CD8-positive, alpha-beta memory T cell (primary cell): ENCODE measurements at regions not wholly inside any gene's neighbourhood (a gene's known extent, or its start where the extent isn't known, plus 50 kb on each side); places are given as distances from the start of the nearest gene placed in this dataset.

ENCODE experiments used
- CTCF ChIA-PET: fragments of 350-600 bp; sonication (Branson Sonifier 250); formaldehyde crosslinking; loops from one replicate; lab custom pipeline; 2021; ENCODE audit warnings: antibody characterized with exemption; lab: Charles Lee
- POLR2A ChIA-PET: fragments of 350-600 bp; sonication (Branson Sonifier 250); formaldehyde crosslinking; loops from one replicate; lab custom pipeline; 2021; ENCODE audit warnings: antibody characterized with exemption; lab: Charles Lee
- DNase-seq, 5 donors: peaks; one replicate each; pipeline versions ENCODE4 v3.0.0 to v3.0.0-alpha.2; 2020 to 2022; ENCODE audit warnings: mixed read lengths in 1 of 5
- H3K27ac ChIP-seq: one replicate; pipeline ENCODE4 v1.7.0; 2013; ENCODE audit warnings: low read depth, mild to moderate bottlenecking, low read length, moderate library complexity
- H3K27me3 ChIP-seq: 2 replicates; pipeline ENCODE4 v1.7.0; 2013; ENCODE audit warnings: low read length, mild to moderate bottlenecking; ENCODE audit not compliant: insufficient read depth, poor library complexity, severe bottlenecking
- H3K36me3 ChIP-seq: 2 replicates; pipeline ENCODE4 v1.7.0; 2013; ENCODE audit warnings: mild to moderate bottlenecking, low read length, moderate library complexity; ENCODE audit not compliant: insufficient read depth
- H3K4me1 ChIP-seq: 2 replicates; pipeline ENCODE4 v1.7.0; 2013; ENCODE audit warnings: mild to moderate bottlenecking, low read length, moderate library complexity; ENCODE audit not compliant: insufficient read depth
- H3K4me3 ChIP-seq: 2 replicates; pipeline ENCODE4 v1.7.0; 2013; ENCODE audit warnings: mild to moderate bottlenecking, low read length
- H3K9me3 ChIP-seq: 2 replicates; pipeline ENCODE4 v1.7.0; 2013; ENCODE audit warnings: mild to moderate bottlenecking, low read length
- H3K27ac Mint-ChIP-seq, 8 donors: one replicate each; pipeline ENCODE4 v1.8.0; 2020 to 2021; ENCODE audit warnings: mixed read lengths in 8 of 8, mild to moderate bottlenecking in 6 of 8, inconsistent platforms in 3 of 8, moderate library complexity in 3 of 8
- H3K27me3 Mint-ChIP-seq, 2 donors: one replicate each; pipeline ENCODE4 v1.8.0; 2020 to 2021; ENCODE audit warnings: mixed read lengths in 2 of 2, mild to moderate bottlenecking in 1 of 2, moderate library complexity in 1 of 2
- H3K36me3 Mint-ChIP-seq, 3 donors: one replicate each; pipeline ENCODE4 v1.8.0; 2020 to 2021; ENCODE audit warnings: mixed read lengths in 3 of 3, inconsistent platforms in 1 of 3, mild to moderate bottlenecking in 1 of 3
- H3K4me1 Mint-ChIP-seq, 3 donors: one replicate each; pipeline ENCODE4 v1.8.0; 2020 to 2021; ENCODE audit warnings: mixed read lengths in 3 of 3, inconsistent platforms in 1 of 3, mild to moderate bottlenecking in 1 of 3
- H3K4me3 Mint-ChIP-seq, 7 donors: one replicate each; pipeline ENCODE4 v1.8.0; 2020 to 2021; ENCODE audit warnings: mixed read lengths in 7 of 7, mild to moderate bottlenecking in 6 of 7, moderate library complexity in 4 of 7, inconsistent platforms in 2 of 7
- H3K9me3 Mint-ChIP-seq, 5 donors: one replicate each; pipeline ENCODE4 v1.8.0; 2020 to 2022; ENCODE audit warnings: mixed read lengths in 5 of 5, mild to moderate bottlenecking in 3 of 5, moderate library complexity in 2 of 5, inconsistent platforms in 1 of 5

DNA sequence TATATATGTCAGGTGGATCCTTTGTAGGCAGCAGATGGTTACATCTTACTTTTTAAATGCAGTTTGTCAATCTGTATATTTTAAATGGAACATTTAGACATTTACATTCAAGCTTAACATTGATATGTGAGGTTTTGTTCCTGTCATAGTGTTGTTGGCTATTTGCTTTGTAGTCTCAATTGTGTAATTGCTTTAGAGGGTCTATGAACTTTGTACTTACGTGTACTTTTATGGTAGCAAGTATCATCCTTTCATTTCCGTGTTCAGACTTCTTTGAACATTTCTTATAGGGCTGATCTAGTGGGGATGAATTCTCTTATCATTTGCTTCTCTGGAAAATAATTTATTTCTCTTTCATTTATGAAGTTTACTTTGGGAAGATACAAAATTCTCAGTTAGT, 656.0 kb downstream of the OTOL1 start:
- Mint-ChIP-seq H3K4me1 (no peaks in the 10 kb centered on the region), H3K27me3 (no peaks in the 10 kb centered on the region), H3K9me3 (peaks cover under 1 to 6% (median 2%) of the 10 kb centered on the region in 5 donors), H3K36me3 (no peaks in the 10 kb centered on the region), H3K27ac (no peak overlapping the region), H3K4me3 (no peak overlapping the region)
- Histone ChIP-seq H3K4me1 (no peaks in the 10 kb centered on the region), H3K27ac (no peak overlapping the region), H3K27me3 (no peaks in the 10 kb centered on the region), H3K9me3 (no peaks in the 10 kb centered on the region), H3K4me3 (no peak overlapping the region), H3K36me3 (no peaks in the 10 kb centered on the region)
- ChIA-PET CTCF (no interaction called here), POLR2A (no interaction called here)
- DNase-seq: no peak

DNA sequence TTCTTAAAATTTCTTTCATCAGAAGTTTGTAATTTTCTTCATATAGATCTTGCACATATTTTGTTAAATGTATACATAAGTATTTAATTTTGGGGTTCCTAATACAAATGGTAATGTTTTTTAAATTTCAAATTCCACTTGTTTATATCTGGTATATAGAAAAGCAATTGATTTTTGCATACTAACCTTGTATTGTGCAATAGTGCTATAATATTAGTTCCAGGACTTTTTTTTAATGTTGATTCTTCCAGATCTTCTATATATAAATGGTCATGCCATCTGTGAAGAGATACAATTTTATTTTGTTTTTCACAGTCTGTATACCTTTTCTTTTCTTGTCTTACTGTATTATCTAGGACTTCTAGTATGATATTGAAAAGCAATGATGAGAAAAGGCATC, 665.0 kb downstream of the OTOL1 start:
- H3K4me3 Mint-ChIP-seq: no peak overlapping the region
- DNase-seq: no peak
- H3K27ac ChIP-seq: no peak overlapping the region
- ChIA-PET POLR2A (no interaction called here), CTCF (no interaction called here)
- H3K36me3 Mint-ChIP-seq: no peaks in the 10 kb centered on the region
- no peak overlapping the region for H3K27ac Mint-ChIP-seq
- H3K4me1 Mint-ChIP-seq: no peaks in the 10 kb centered on the region
- peaks cover 8 to 27% (median 10%) of the 10 kb centered on the region in 5 donors for H3K9me3 Mint-ChIP-seq
- no peaks in the 10 kb centered on the region for H3K4me1 ChIP-seq
- H3K27me3 Mint-ChIP-seq: no peaks in the 10 kb centered on the region
- H3K9me3 ChIP-seq: no peaks in the 10 kb centered on the region
- H3K4me3 ChIP-seq: no peak overlapping the region
- no peaks in the 10 kb centered on the region for H3K36me3 ChIP-seq
- H3K27me3 ChIP-seq: no peaks in the 10 kb centered on the region

- Mint-ChIP-seq H3K4me3 (no peak overlapping the region), H3K4me1 (no peaks in the 10 kb centered on the region), H3K27ac (no peak overlapping the region), H3K27me3 (no peaks in the 10 kb centered on the region), H3K36me3 (no peaks in the 10 kb centered on the region), H3K9me3 (peaks cover 3 to 43% (median 5%) of the 10 kb centered on the region in 5 donors)
- ChIA-PET POLR2A (no interaction called here), CTCF (no interaction called here)
- Histone ChIP-seq H3K4me3 (no peak overlapping the region), H3K36me3 (no peaks in the 10 kb centered on the region), H3K27ac (no peak overlapping the region), H3K4me1 (no peaks in the 10 kb centered on the region), H3K9me3 (no peaks in the 10 kb centered on the region), H3K27me3 (no peaks in the 10 kb centered on the region)
- no peak for DNase-seq
Measured at GRCh38 chr3:162165346-162165745, 668.7 kb downstream of the OTOL1 start.

GRCh38 chr3:162166543-162166942, 669.9 kb downstream of the OTOL1 start:
- H3K27me3 ChIP-seq: no peaks in the 10 kb centered on the region
- Mint-ChIP-seq H3K27me3 (no peaks in the 10 kb centered on the region), H3K36me3 (no peaks in the 10 kb centered on the region), H3K27ac (no peak overlapping the region), H3K4me3 (no peak overlapping the region), H3K4me1 (no peaks in the 10 kb centered on the region), H3K9me3 (peaks cover 3 to 36% (median 3%) of the 10 kb centered on the region in 5 donors)
- H3K4me3 ChIP-seq: no peak overlapping the region
- CTCF ChIA-PET: no interaction called here
- POLR2A ChIA-PET: no interaction called here
- no peak overlapping the region for H3K27ac ChIP-seq
- no peaks in the 10 kb centered on the region for H3K4me1 ChIP-seq
- DNase-seq: no peak
- H3K36me3 ChIP-seq: no peaks in the 10 kb centered on the region
- H3K9me3 ChIP-seq: no peaks in the 10 kb centered on the region

DNA sequence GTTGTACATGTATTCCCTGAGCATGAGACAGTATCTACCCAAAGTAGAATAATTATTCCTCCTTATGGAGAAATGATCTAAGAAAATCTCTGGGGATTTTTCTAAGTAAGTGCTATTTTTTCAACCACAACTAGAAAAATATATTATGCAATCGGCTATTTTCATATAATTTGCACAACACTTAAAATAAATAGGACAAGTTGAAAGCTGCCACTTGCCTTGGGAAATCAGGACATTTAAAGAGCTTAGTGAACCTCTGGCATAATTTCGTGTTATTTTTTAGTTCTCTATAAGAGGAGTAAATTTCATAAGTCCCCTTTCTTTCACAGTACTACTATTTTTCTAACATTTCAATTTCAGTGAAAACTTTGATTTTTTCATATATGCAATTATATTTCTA, 672.1 kb downstream of the OTOL1 start:
- no peaks in the 10 kb centered on the region for H3K4me1 ChIP-seq
- Mint-ChIP-seq H3K4me3 (no peak overlapping the region), H3K27me3 (no peaks in the 10 kb centered on the region), H3K27ac (no peak overlapping the region), H3K9me3 (peaks cover 3 to 37% (median 7%) of the 10 kb centered on the region in 5 donors), H3K4me1 (no peaks in the 10 kb centered on the region), H3K36me3 (no peaks in the 10 kb centered on the region)
- no peaks in the 10 kb centered on the region for H3K9me3 ChIP-seq
- POLR2A ChIA-PET: no interaction called here
- no peak for DNase-seq
- no peaks in the 10 kb centered on the region for H3K27me3 ChIP-seq
- no peak overlapping the region for H3K4me3 ChIP-seq
- H3K27ac ChIP-seq: no peak overlapping the region
- CTCF ChIA-PET: no interaction called here
- no peaks in the 10 kb centered on the region for H3K36me3 ChIP-seq

GRCh38 chr3:162170581-162170980, 674.0 kb downstream of the OTOL1 start:
- Mint-ChIP-seq H3K27me3 (no peaks in the 10 kb centered on the region), H3K4me1 (no peaks in the 10 kb centered on the region), H3K9me3 (peaks cover 3 to 39% (median 7%) of the 10 kb centered on the region in 5 donors), H3K27ac (no peak overlapping the region), H3K4me3 (no peak overlapping the region), H3K36me3 (no peaks in the 10 kb centered on the region)
- POLR2A ChIA-PET: no interaction called here
- no peaks in the 10 kb centered on the region for H3K27me3 ChIP-seq
- CTCF ChIA-PET: no interaction called here
- DNase-seq: no peak
- no peak overlapping the region for H3K27ac ChIP-seq
- H3K36me3 ChIP-seq: no peaks in the 10 kb centered on the region
- H3K9me3 ChIP-seq: no peaks in the 10 kb centered on the region
- H3K4me1 ChIP-seq: no peaks in the 10 kb centered on the region
- no peak overlapping the region for H3K4me3 ChIP-seq

GRCh38 chr3:162171970-162172369, 675.4 kb downstream of the OTOL1 start:
- CTCF ChIA-PET: no interaction called here
- Histone ChIP-seq H3K9me3 (no peaks in the 10 kb centered on the region), H3K4me1 (no peaks in the 10 kb centered on the region), H3K27me3 (no peaks in the 10 kb centered on the region), H3K27ac (no peak overlapping the region), H3K4me3 (no peak overlapping the region), H3K36me3 (no peaks in the 10 kb centered on the region)
- H3K27ac Mint-ChIP-seq: no peak overlapping the region
- H3K36me3 Mint-ChIP-seq: no peaks in the 10 kb centered on the region
- POLR2A ChIA-PET: no interaction called here
- no peaks in the 10 kb centered on the region for H3K27me3 Mint-ChIP-seq
- H3K9me3 Mint-ChIP-seq: peaks cover 3 to 41% (median 9%) of the 10 kb centered on the region in 5 donors
- no peak overlapping the region for H3K4me3 Mint-ChIP-seq
- H3K4me1 Mint-ChIP-seq: no peaks in the 10 kb centered on the region
- DNase-seq: no peak

DNA sequence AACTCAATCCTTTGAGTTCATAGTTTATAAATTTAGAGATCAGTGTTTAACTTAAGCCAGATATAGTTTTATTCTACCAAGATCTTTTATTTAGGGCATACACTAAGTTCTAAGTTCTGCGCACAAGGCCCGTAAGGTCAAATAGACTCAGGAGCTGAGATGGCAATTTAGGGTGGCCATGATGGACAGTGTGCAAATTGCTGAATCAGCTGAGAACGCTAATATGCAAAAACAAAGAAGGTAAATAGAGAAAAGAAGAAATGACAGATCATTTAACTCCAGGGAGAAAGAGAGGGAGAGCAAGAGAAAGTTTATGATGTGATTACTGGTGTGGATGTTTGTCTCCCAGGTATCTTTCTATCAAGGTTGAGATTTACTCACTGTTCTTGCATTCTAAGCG, 678.5 kb downstream of the OTOL1 start:
- POLR2A ChIA-PET: no interaction called here
- CTCF ChIA-PET: no interaction called here
- Mint-ChIP-seq H3K9me3 (peaks cover 3 to 36% (median 7%) of the 10 kb centered on the region in 5 donors), H3K27ac (no peak overlapping the region), H3K4me3 (no peak overlapping the region), H3K4me1 (no peaks in the 10 kb centered on the region), H3K36me3 (no peaks in the 10 kb centered on the region), H3K27me3 (no peaks in the 10 kb centered on the region)
- H3K4me1 ChIP-seq: no peaks in the 10 kb centered on the region
- H3K4me3 ChIP-seq: no peak overlapping the region
- H3K36me3 ChIP-seq: no peaks in the 10 kb centered on the region
- DNase-seq: no peak
- no peak overlapping the region for H3K27ac ChIP-seq
- no peaks in the 10 kb centered on the region for H3K9me3 ChIP-seq
- H3K27me3 ChIP-seq: no peaks in the 10 kb centered on the region

GRCh38 chr3:162175878-162176277, 679.3 kb downstream of the OTOL1 start:
- H3K4me1 ChIP-seq: no peaks in the 10 kb centered on the region
- H3K9me3 Mint-ChIP-seq: peaks cover 3 to 31% (median 7%) of the 10 kb centered on the region in 5 donors
- CTCF ChIA-PET: no interaction called here
- H3K27ac ChIP-seq: no peak overlapping the region
- no peaks in the 10 kb centered on the region for H3K27me3 ChIP-seq
- H3K4me1 Mint-ChIP-seq: no peaks in the 10 kb centered on the region
- no peaks in the 10 kb centered on the region for H3K36me3 ChIP-seq
- no peaks in the 10 kb centered on the region for H3K27me3 Mint-ChIP-seq
- H3K36me3 Mint-ChIP-seq: no peaks in the 10 kb centered on the region
- H3K4me3 ChIP-seq: no peak overlapping the region
- H3K4me3 Mint-ChIP-seq: no peak overlapping the region
- POLR2A ChIA-PET: no interaction called here
- DNase-seq: no peak
- H3K9me3 ChIP-seq: no peaks in the 10 kb centered on the region
- H3K27ac Mint-ChIP-seq: no peak overlapping the region
